Activated CD4-positive, alpha-beta T cell treated with anti-CD3 and anti-CD28 coated beads, Interleukin-10, Interleukin-2, amounts not matched to agents 100 ng/mL and 50 ng/mL, durations not matched to agents 16 hours and 8 hours (primary cell): ENCODE measurements at regions not wholly inside any gene's neighbourhood (a gene's known extent, or its start where the extent isn't known, plus 50 kb on each side); places are given as distances from the start of the nearest gene placed in this dataset.
A peak's percentile ranks its signal among the peaks of the same experiment; 100 is the strongest.

Source experiments
- DNase-seq: peaks from one replicate; pipeline ENCODE4 v3.0.0-alpha.2; 2020

DNA sequence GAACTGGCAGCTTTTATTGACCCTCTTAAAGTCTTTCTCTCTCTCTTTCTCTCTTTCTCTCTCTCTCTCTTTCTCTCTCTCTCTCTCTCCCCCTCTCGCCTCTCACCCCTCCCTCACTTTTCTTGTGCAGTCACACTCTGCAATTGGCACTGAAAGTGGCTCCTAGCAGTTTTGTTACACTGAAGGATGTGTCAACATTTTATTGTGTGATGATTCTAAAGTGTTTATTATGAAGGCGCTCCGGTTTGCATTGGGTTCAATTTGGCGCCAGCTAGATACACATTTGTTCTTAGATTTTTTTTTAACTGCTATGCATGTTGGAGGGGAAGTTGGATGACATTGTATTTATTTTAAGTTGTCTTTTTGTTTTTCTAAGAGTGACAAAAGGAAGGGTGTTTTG, 64.0 kb upstream of the CHRM3 start:
- no peak for DNase-seq

GRCh38 chr1:239321877-239322276, 64.5 kb upstream of the CHRM3 start:
- DNase-seq, result no peak

DNA sequence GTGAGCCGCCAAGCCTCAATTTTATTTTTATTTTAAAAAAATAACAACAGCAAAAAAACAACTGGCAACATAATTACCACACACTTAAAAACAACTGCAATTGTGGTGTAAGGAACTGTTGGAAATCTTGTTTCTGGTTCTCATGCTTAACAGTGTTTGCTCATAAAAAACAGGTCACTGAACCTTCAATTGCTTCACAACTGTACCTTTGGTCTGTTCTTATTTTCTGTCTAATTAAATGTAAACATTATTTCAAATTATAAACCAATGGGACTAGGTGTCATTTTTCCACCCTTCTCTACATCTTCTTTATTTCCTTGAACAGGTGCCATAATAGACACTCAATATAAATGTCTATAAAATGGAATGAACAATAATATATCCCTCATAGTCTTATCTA, 68.4 kb upstream of the CHRM3 start:
- DNase-seq, result no peak

GRCh38 chr1:239315631-239316217, 70.6 kb upstream of the CHRM3 start:
- no peak for DNase-seq

DNA sequence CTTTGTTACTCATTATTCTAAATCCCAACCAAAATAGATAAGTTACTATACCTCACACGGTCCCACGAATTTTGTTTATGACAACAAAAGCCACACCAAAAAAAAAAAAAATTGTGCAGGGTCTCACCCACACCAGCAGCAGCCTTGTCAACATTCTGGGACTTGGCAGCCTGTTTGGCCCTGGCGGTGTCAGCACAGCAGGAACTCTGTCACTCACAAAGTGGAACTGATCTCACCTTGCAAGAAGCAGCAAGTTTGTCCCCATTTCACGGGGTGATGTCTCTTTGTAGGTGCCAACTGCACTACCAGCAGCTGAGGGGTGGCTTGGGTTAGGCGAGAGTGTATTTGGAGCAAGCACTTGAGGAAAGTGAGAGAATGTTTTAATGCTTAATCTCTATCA, 75.0 kb upstream of the CHRM3 start:
- DNase-seq, result no peak

- peak; percentile 34 for DNase-seq
Observed at GRCh38 chr1:239308701-239309333, 77.6 kb upstream of the CHRM3 start.

- no peak for DNase-seq
Observed at GRCh38 chr1:239307886-239308285, 78.5 kb upstream of the CHRM3 start.

DNA sequence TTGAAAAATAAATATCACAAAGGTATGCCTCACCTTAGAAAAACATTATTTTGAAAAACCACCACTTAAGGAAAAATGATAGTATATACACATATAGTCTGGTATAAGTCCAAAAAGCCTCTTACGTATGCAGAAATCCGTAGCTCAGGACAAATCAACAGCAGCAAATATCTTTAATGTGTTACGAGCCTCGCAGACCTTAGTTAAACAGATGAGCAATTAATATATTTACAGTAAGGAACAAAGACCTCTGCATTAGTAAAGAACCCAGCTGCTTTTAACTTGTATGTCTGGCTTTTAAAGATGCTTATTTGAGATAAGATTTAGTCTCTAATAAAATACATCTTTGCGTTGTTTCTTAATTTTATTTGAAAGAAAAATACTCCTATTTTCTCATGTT, 79.9 kb upstream of the CHRM3 start:
- no peak for DNase-seq

DNA sequence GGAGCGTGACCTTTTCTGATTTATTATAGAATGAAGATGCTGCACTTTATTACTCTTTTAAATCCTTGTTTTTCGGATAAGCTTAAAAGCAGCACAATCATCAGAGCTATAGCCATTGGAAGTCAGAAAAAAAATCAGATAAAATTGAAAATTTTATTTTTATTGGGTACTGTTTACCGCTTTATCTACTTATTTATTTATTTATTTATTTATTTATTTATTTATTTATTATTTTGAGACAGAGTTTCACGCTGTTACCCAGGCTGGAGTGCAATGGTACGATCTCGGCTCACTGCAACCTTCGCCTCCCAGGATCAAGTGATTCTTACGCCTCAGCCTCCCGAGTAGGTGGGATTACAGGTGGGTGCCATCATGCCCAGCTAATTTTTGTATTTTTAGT, 83.1 kb upstream of the CHRM3 start:
- DNase-seq, result no peak

GRCh38 chr1:239302696-239303095, 83.7 kb upstream of the CHRM3 start:
- no peak for DNase-seq

DNA sequence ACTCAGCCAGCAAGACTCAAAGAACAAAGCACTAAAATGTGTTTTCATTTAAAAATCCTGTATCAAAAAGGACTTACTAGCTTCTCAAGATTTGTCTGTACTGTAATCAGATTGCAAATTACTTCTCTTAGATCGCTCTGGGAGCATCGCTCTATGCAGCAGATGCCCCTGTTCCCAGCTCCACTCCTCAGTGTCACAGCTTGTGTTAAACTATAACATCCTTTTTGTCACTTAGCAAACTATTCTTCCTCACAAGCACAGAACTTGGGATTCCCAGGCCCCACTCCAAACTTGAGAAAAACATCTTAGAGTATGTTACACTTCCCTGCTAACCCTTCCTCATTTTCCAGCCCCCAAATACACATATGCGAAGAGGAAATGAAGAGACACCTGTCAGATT, 85.1 kb upstream of the CHRM3 start:
- no peak for DNase-seq

- no peak for DNase-seq
Observed at GRCh38 chr1:239297910-239298309, 88.5 kb upstream of the CHRM3 start.

GRCh38 chr1:239293350-239294110, 92.8 kb upstream of the CHRM3 start:
- no peak for DNase-seq

- no peak for DNase-seq
Observed at GRCh38 chr1:239288820-239289554, 97.4 kb upstream of the CHRM3 start.

- no peak for DNase-seq
Observed at GRCh38 chr1:239287296-239287695, 99.1 kb upstream of the CHRM3 start.

DNA sequence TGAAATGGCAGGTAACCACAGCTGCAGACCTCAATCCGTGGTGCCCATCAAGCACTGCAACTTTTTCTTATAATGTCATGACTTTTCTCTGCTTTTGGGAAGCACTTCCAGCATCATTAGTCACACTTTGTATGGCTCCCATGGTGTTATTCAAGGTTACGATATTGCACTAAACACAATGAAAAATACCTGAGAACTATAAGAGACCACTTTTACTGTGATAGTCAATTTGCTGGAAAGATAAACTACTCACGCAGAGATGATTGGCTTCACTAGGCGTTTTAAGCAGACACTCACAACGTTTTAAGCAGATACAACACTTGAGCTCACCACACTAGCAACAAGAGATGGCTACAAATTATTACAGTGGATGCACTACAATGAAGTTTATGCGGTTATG, 103.2 kb upstream of the CHRM3 start:
- DNase-seq, result no peak

GRCh38 chr1:239282411-239282810, 104.0 kb upstream of the CHRM3 start:
- DNase-seq, result no peak

DNA sequence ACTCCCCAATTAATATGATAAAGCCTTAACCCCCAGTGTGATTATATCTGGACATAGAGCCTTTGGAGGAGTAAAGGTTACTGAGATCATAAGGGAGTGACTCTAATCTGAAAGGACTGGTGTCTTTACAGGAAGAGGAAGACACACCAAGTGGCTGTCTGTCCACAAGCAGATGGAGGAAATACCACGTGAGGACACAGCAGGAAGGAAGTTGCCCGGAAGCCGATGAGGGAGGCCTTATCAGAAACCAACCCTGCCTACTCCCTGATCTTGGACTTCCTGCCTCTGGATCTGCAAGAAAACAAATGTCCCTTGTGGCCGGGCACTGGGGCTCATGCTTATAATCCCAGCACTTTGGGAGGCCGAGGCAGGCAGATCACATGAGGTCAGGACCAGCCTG, 110.3 kb upstream of the CHRM3 start:
- no peak for DNase-seq

- no peak for DNase-seq
Observed at GRCh38 chr1:239274242-239274830, 112.0 kb upstream of the CHRM3 start.

- no peak for DNase-seq
Observed at GRCh38 chr1:239270509-239270908, 115.9 kb upstream of the CHRM3 start.

- no peak for DNase-seq
Observed at GRCh38 chr1:239269706-239270105, 116.7 kb upstream of the CHRM3 start.

GRCh38 chr1:239268941-239269340, 117.4 kb upstream of the CHRM3 start:
- no peak for DNase-seq

DNA sequence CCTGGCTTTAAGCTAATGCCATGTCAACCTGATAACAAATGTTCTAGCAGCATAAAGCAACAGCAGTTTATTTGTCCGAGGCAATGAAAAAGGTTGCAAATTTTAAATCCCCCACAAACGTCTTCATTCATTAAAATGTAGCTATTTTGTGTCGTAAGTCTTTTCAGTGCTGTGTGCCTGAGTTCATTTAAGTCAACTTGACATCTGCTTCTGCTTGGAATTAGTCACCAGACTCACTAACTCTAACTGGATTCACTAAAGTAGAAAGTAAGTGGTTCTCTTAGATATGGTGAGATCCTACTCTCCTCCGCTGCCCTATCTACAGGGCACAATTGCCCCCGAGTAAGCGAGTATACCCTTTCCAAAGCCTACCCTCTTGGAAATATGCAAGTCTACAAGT, 118.4 kb upstream of the CHRM3 start:
- no peak for DNase-seq
